Endothelial cell of umbilical vein (primary cell): ENCODE measurements at regions not wholly inside any gene's neighbourhood (a gene's known extent, or its start where the extent isn't known, plus 50 kb on each side); places are given as distances from the start of the nearest gene placed in this dataset.

ENCODE experiments used
- BruUV-seq: library from RNA; stranded (reverse); fragments of 400-500 nt; replicated peaks from 2 replicates; lab custom pipeline; 2021; lab: Mats Ljungman, UMichigan
- CTCF ChIA-PET: fragments of 300-600, 350-600 bp; sonication (Branson Sonifier 250); formaldehyde crosslinking; loops from one replicate; lab custom pipeline; 2021; ENCODE audit warnings: antibody characterized with exemption, inconsistent platforms; lab: Charles Lee
- POLR2A ChIA-PET: fragments of 300-600, 350-600 bp; sonication (Branson Sonifier 250); formaldehyde crosslinking; loops from one replicate; lab custom pipeline; 2021; ENCODE audit warnings: antibody characterized with exemption, inconsistent platforms; lab: Charles Lee
- DNase-seq: peaks from one replicate; pipeline ENCODE4 v3.0.0-alpha.2; 2011; ENCODE audit warnings: low read depth, low spot score
- FAIRE-seq: peaks from 2 replicates; lab custom pipeline; 2011; peaks lifted over from hg19 to GRCh38; lab: Jason Lieb, UNC
- H2AFZ ChIP-seq: 2 replicates; pipeline ENCODE4 v1.6.0; 2012; ENCODE audit warnings: low read depth, low read length, control low read depth, inconsistent platforms
- H3K27ac ChIP-seq: 2 replicates; pipeline ENCODE4 v1.5.1; 2011; ENCODE audit warnings: low read depth, mild to moderate bottlenecking, control low read depth, low read length, moderate library complexity; ENCODE audit not compliant: insufficient read depth
- H3K27me3 ChIP-seq, 2 experiments: 2 replicates each; pipeline versions ENCODE4 v1.6.0 to v1.6.1; 2011; ENCODE audit warnings: low read length in 2 of 2, mixed read lengths in 1 of 2; ENCODE audit not compliant: control insufficient read depth in 2 of 2, insufficient read depth in 2 of 2
- H3K36me3 ChIP-seq, 2 experiments: 2 replicates in 1 of 2; 3 replicates in 1 of 2; pipeline ENCODE4 v1.5.1; 2011; ENCODE audit warnings: low read length in 2 of 2, mild to moderate bottlenecking in 1 of 2, moderate library complexity in 1 of 2; ENCODE audit not compliant: control insufficient read depth in 2 of 2, insufficient read depth in 2 of 2; ENCODE audit errors: extremely low read depth in 1 of 2
- H3K4me1 ChIP-seq: 3 replicates; pipeline ENCODE4 v1.5.1; 2011; ENCODE audit warnings: mild to moderate bottlenecking, low read length; ENCODE audit not compliant: control insufficient read depth, insufficient read depth; ENCODE audit errors: extremely low read depth
- H3K4me2 ChIP-seq: 2 replicates; pipeline ENCODE4 v1.6.1; 2011; ENCODE audit warnings: low read length, control low read depth, mixed read lengths; ENCODE audit not compliant: insufficient read depth
- H3K4me3 ChIP-seq, 3 experiments: fragments of 200-600 bp in 1 of 3; sonication (generic), shearing (Covaris generic) in 1 of 3; replicated peaks in 1 of 3; 2 replicates each; pipeline ENCODE4 v1.5.1; 2011 to 2016; ENCODE audit warnings: control low read depth in 3 of 3, low read length in 3 of 3, mild to moderate bottlenecking in 2 of 3, inconsistent platforms in 1 of 3, low read depth in 1 of 3, moderate library complexity in 1 of 3; ENCODE audit not compliant: insufficient read depth in 1 of 3
- H3K79me2 ChIP-seq: 2 replicates; pipeline ENCODE4 v1.6.0; 2012; ENCODE audit warnings: low read length, inconsistent platforms; ENCODE audit not compliant: control insufficient read depth, insufficient read depth
- H3K9ac ChIP-seq: replicated peaks from 2 replicates; pipeline ENCODE3; 2011; ENCODE audit warnings: low read length, control low read depth; ENCODE audit not compliant: insufficient read depth; ENCODE audit errors: extremely low read depth
- H3K9me1 ChIP-seq: replicated peaks from 3 replicates; pipeline ENCODE4 v1.6.0; 2011; ENCODE audit warnings: mild to moderate bottlenecking, low read length; ENCODE audit not compliant: control insufficient read depth, insufficient read depth; ENCODE audit errors: extremely low read depth
- H3K9me3 ChIP-seq: replicated peaks from 2 replicates; pipeline ENCODE4 v1.5.1; 2012; ENCODE audit warnings: low read length, inconsistent platforms; ENCODE audit not compliant: control insufficient read depth, insufficient read depth
- H4K20me1 ChIP-seq: replicated peaks from 2 replicates; pipeline ENCODE3; 2011; ENCODE audit warnings: mild to moderate bottlenecking, low read length; ENCODE audit not compliant: control insufficient read depth, insufficient read depth; ENCODE audit errors: extremely low read depth
- CTCF ChIP-seq, 2 donors: IDR thresholded peaks; 1 replicate in 1 of 2; 2 replicates in 1 of 2; pipeline ENCODE4 v1.5.1; 2011; ENCODE audit warnings: low read length in 2 of 2, mild to moderate bottlenecking in 2 of 2, moderate library complexity in 2 of 2, control low read depth in 1 of 2, inconsistent platforms in 1 of 2, low read depth in 1 of 2; ENCODE audit not compliant: insufficient read depth in 1 of 2; ENCODE audit errors: extremely low read depth in 1 of 2
- EZH2 ChIP-seq: IDR thresholded peaks from 2 replicates; pipeline ENCODE4 v1.6.1; 2012; ENCODE audit warnings: borderline replicate concordance, low read depth, mild to moderate bottlenecking, moderate library complexity, low read length, inconsistent platforms; ENCODE audit not compliant: severe bottlenecking
- FOS ChIP-seq: IDR thresholded peaks from 2 replicates; pipeline ENCODE4 v1.6.1; 2011; ENCODE audit warnings: mild to moderate bottlenecking, low read length, moderate library complexity, borderline replicate concordance; ENCODE audit not compliant: insufficient read depth
- GATA2 ChIP-seq: IDR thresholded peaks from 2 replicates; pipeline ENCODE4 v1.7.0; 2011; ENCODE audit warnings: low read depth, mild to moderate bottlenecking, moderate library complexity, mixed read lengths, low read length; ENCODE audit not compliant: insufficient read length, insufficient read depth
- JUN ChIP-seq: IDR thresholded peaks from 2 replicates; pipeline ENCODE4 v1.6.1; 2011; ENCODE audit warnings: borderline replicate concordance, low read depth; ENCODE audit not compliant: insufficient read length, insufficient read depth
- MAX ChIP-seq: IDR thresholded peaks from 2 replicates; pipeline ENCODE4 v1.6.1; 2011; ENCODE audit not compliant: insufficient read depth, insufficient read length
- MYC ChIP-seq: IDR thresholded peaks from one replicate; pipeline ENCODE4 v1.6.1; 2011; ENCODE audit warnings: mild to moderate bottlenecking, low read depth, low read length
- POLR2A ChIP-seq: IDR thresholded peaks from 2 replicates; pipeline ENCODE4 v1.6.1; 2012; ENCODE audit warnings: low read depth, mild to moderate bottlenecking, control low read depth, low read length
- POLR2AphosphoS5 ChIP-seq: IDR thresholded peaks from 2 replicates; pipeline ENCODE4 v1.6.1; 2012; ENCODE audit warnings: low read depth, mild to moderate bottlenecking, control low read depth, low read length, moderate library complexity; ENCODE audit not compliant: insufficient read depth
- dilution Hi-C: fragments of 300-500 bp; cut with MboI; formaldehyde crosslinking; loops from one replicate; pipeline ENCODE4 v1.15.0; 2019; ENCODE audit warnings: low sequenced_read_pairs; ENCODE audit not compliant: extremely low pct_ligation_motif_present
- intact Hi-C: fragments of 100-400 bp; cut with micrococcal nuclease; formaldehyde crosslinking; loops from one replicate; pipeline ENCODE4 v1.10.0; 2022

- Histone ChIP-seq H3K9me1 (no peaks in the 10 kb centered on the region), H2AFZ (no peak overlapping the region), H3K79me2 (no peaks in the 10 kb centered on the region), H3K27ac (no peak overlapping the region), H3K27me3 (no peaks in the 10 kb centered on the region), H3K9me3 (no peaks in the 10 kb centered on the region), H3K36me3 (no peaks in the 10 kb centered on the region), H3K4me2 (no peak overlapping the region), H3K4me3 (no peak overlapping the region), H3K4me1 (no peaks in the 10 kb centered on the region), H3K9ac (no peak overlapping the region), H4K20me1 (no peaks in the 10 kb centered on the region)
- dilution Hi-C loops (no loop called here), intact Hi-C loops (no loop called here)
- no peak for TF ChIP-seq GATA2
- TF ChIP-seq EZH2 = no peak
- no peak for TF ChIP-seq MYC
- no peak for TF ChIP-seq FOS
- TF ChIP-seq POLR2AphosphoS5 = no peak
- no peak for TF ChIP-seq JUN
- TF ChIP-seq CTCF (IDR thresholded peaks at IDR 0.05; ENCODE audit: extremely low read depth in 1 of 2, insufficient read depth in 1 of 2, low read depth in 1 of 2, low read length in 2 of 2) = no peak
- no peak for TF ChIP-seq MAX
- no peak for TF ChIP-seq POLR2A
- ChIA-PET CTCF (interaction anchor here (1.0 to 2.1 kb wide), 2 partner anchors 9 to 23 kb away, joined by 3 to 10 read pairs; no protein-coding TSS in a partner anchor), POLR2A (no interaction called here)
- DNase-seq (no peak), FAIRE-seq (no peak)
- no TSS peak for BruUV-seq
Observed at GRCh38 chr15:77901251-77901881, 176.1 kb downstream of the TBC1D2B start.
